Right ventricle myocardium superior (tissue), 1 donor: ENCODE measurements at regions not wholly inside any gene's neighbourhood (a gene's known extent, or its start where the extent isn't known, plus 50 kb on each side); places are given as distances from the start of the nearest gene placed in this dataset.
A peak's percentile ranks its signal among the peaks of the same experiment; 100 is the strongest.

Source experiments
- ATAC-seq: fragments of 200-7000 bp; cut with Tn5 transposase; one replicate; pipeline ENCODE4 v1.9.1; 2020; ENCODE audit warnings: mild to moderate bottlenecking; ENCODE audit not compliant: poor library complexity
- DNase-seq: peaks from one replicate; pipeline ENCODE4 v3.0.0-alpha.2; 2020
- intact Hi-C: fragments of 100-400 bp; cut with DNase I; formaldehyde crosslinking; loops from one replicate; pipeline ENCODE4 v1.11.2; 2022
- donor health status: DM: no; HTN: yes; CAD: no; lungs with severe emphysema.

- ATAC-seq (no peak), DNase-seq (no peak)
- intact Hi-C loops = no loop called here
Measured at GRCh38 chr1:30819244-30819571, 61.6 kb upstream of the LAPTM5 start.

GRCh38 chr1:30818568-30819243 is 61.1 kb upstream of the LAPTM5 start:
- DNase-seq (no peak), ATAC-seq (no peak)
- intact Hi-C loops = no loop called here

GRCh38 chr1:30817548-30817947 is 60.0 kb upstream of the LAPTM5 start:
- intact Hi-C loops = no loop called here

GRCh38 chr1:30817077-30817438 is 59.5 kb upstream of the LAPTM5 start:
- DNase-seq = no peak
- ATAC-seq = no peak
- intact Hi-C loops = no loop called here

More at GRCh38 chr1:30817548-30817947, 60.0 kb upstream of the LAPTM5 start:
- DNase-seq = no peak
- no peak for ATAC-seq

- ATAC-seq (peak; percentile 25), DNase-seq (peak; percentile 64)
- intact Hi-C loops = no loop called here
Measured at GRCh38 chr1:30816211-30817076, 58.9 kb upstream of the LAPTM5 start.

- DNase-seq (no peak), ATAC-seq (no peak)
- intact Hi-C loops = no loop called here
Measured at GRCh38 chr1:30815556-30815955, 58.0 kb upstream of the LAPTM5 start.

GRCh38 chr1:30814292-30814691 is 56.7 kb upstream of the LAPTM5 start:
- DNase-seq = no peak
- intact Hi-C loops = no loop called here
- ATAC-seq = no peak

GRCh38 chr1:30812076-30812475 is 54.5 kb upstream of the LAPTM5 start:
- DNase-seq = no peak
- ATAC-seq = no peak
- intact Hi-C loops = no loop called here

GRCh38 chr1:30811187-30811586 is 53.6 kb upstream of the LAPTM5 start:
- ATAC-seq (no peak), DNase-seq (no peak)
- intact Hi-C loops = no loop called here

- ATAC-seq (no peak), DNase-seq (no peak)
- intact Hi-C loops = no loop called here
Measured at GRCh38 chr1:30810416-30811080, 53.0 kb upstream of the LAPTM5 start.

GRCh38 chr1:30809514-30810263 is 52.1 kb upstream of the LAPTM5 start:
- ATAC-seq = peak; percentile 38
- intact Hi-C loops = no loop called here
- DNase-seq = no peak

GRCh38 chr1:30808067-30808662 is 50.6 kb upstream of the LAPTM5 start:
- intact Hi-C loops = no loop called here
- DNase-seq (no peak), ATAC-seq (no peak)

GRCh38 chr1:30807318-30808066 is 49.9 kb upstream of the LAPTM5 start:
- peak; percentile 76 for ATAC-seq
- intact Hi-C loops = no loop called here
- DNase-seq = peak; percentile 71
